Rectal smooth muscle tissue (tissue), 1 donor: ENCODE measurements at regions not wholly inside any gene's neighbourhood (a gene's known extent, or its start where the extent isn't known, plus 50 kb on each side); places are given as distances from the start of the nearest gene placed in this dataset.
"Not testable (repeated sequence)": the region's sequence is repeated elsewhere in the genome, so short reads cannot be mapped to it uniquely, and the experiment has no call there.

ENCODE experiments used
- H3K27ac ChIP-seq: one replicate; pipeline ENCODE4 v1.7.0; 2013; ENCODE audit warnings: low read depth, low read length, inconsistent platforms
- H3K27me3 ChIP-seq: one replicate; pipeline ENCODE4 v1.7.0; 2013; ENCODE audit warnings: low read length; ENCODE audit not compliant: control insufficient read depth, insufficient read depth
- H3K36me3 ChIP-seq: one replicate; pipeline ENCODE4 v1.7.0; 2013; ENCODE audit warnings: low read length; ENCODE audit not compliant: control insufficient read depth, insufficient read depth
- H3K4me1 ChIP-seq: one replicate; pipeline ENCODE4 v1.7.0; 2013; ENCODE audit warnings: low read length; ENCODE audit not compliant: control insufficient read depth, insufficient read depth
- H3K4me3 ChIP-seq: one replicate; pipeline ENCODE4 v1.7.0; 2013; ENCODE audit warnings: low read length
- H3K9ac ChIP-seq: one replicate; pipeline ENCODE4 v1.7.0; 2013; ENCODE audit warnings: low read length

- H3K9ac ChIP-seq: no peak overlapping the region
- no peaks in the 10 kb centered on the region for H3K4me1 ChIP-seq
Observed at GRCh38 chr9:75333624-75334023, 245.3 kb downstream of the OSTF1 start.

GRCh38 chr9:75358846-75359245, 270.5 kb downstream of the OSTF1 start:
- no peaks in the 10 kb centered on the region for H3K27me3 ChIP-seq
- no peak overlapping the region for H3K4me3 ChIP-seq
- no peak overlapping the region for H3K27ac ChIP-seq
- H3K4me1 ChIP-seq: no peaks in the 10 kb centered on the region
- no peaks in the 10 kb centered on the region for H3K36me3 ChIP-seq
- no peak overlapping the region for H3K9ac ChIP-seq

More at GRCh38 chr9:75333624-75334023, 245.3 kb downstream of the OSTF1 start:
- H3K4me3 ChIP-seq: no peak overlapping the region
- no peak overlapping the region for H3K27ac ChIP-seq
- H3K27me3 ChIP-seq: no peaks in the 10 kb centered on the region
- H3K36me3 ChIP-seq: no peaks in the 10 kb centered on the region

GRCh38 chr9:75359638-75360037, 271.3 kb downstream of the OSTF1 start:
- H3K4me3 ChIP-seq: no peak overlapping the region
- no peaks in the 10 kb centered on the region for H3K4me1 ChIP-seq
- H3K27ac ChIP-seq: no peak overlapping the region
- H3K36me3 ChIP-seq: no peaks in the 10 kb centered on the region
- no peaks in the 10 kb centered on the region for H3K27me3 ChIP-seq
- no peak overlapping the region for H3K9ac ChIP-seq

GRCh38 chr9:75360252-75360651, 271.9 kb downstream of the OSTF1 start:
- H3K27ac ChIP-seq: no peak overlapping the region
- H3K9ac ChIP-seq: no peak overlapping the region
- H3K4me1 ChIP-seq: no peaks in the 10 kb centered on the region
- H3K4me3 ChIP-seq: no peak overlapping the region
- H3K36me3 ChIP-seq: no peaks in the 10 kb centered on the region
- H3K27me3 ChIP-seq: no peaks in the 10 kb centered on the region

DNA sequence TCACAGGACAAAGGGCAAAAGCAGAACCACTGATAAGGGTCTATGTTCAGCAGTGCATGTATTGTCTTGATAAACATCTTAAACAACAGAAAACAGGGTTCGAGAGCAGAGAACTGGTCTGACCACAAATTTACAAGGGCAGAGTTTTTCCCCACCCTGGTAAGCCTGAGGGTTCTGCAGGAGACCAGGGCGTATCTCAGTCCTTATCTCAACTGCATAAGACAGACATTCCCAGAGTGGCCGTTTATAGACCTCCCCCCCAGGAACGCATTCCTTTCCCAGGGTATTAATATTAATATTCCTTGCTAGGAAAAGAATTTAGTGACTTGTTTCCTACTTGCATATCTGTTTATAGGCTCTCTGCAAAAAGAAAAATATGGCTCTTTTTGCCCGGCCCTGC, 274.1 kb downstream of the OSTF1 start:
- not testable (repeated sequence) for H3K9ac ChIP-seq, H3K27me3 ChIP-seq, H3K27ac ChIP-seq, H3K36me3 ChIP-seq, H3K4me1 ChIP-seq, H3K4me3 ChIP-seq

GRCh38 chr9:75365196-75365595, 276.9 kb downstream of the OSTF1 start:
- H3K27ac ChIP-seq: no peak overlapping the region
- no peaks in the 10 kb centered on the region for H3K4me1 ChIP-seq
- no peaks in the 10 kb centered on the region for H3K27me3 ChIP-seq
- H3K36me3 ChIP-seq: no peaks in the 10 kb centered on the region
- no peak overlapping the region for H3K9ac ChIP-seq
- no peak overlapping the region for H3K4me3 ChIP-seq

DNA sequence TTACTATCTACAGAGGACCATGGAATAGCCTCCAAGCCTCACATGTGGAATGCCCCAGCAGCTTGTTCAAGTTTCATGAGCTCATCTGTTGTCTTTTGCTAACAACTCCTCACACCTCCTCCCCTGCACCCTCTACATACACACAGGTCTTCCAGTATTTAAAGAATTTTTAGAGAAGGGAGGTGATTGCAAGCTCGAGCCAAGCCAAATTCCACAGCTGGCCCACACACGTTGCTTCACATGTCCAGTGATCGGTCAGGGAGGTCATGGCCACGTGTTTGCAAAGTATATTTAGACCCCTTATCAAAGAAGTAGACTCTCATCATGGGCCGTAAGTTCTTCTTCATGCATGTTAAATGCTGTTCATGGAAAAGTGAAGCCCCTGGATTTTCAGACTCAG, 281.7 kb downstream of the OSTF1 start:
- Histone ChIP-seq H3K27ac (no peak overlapping the region), H3K4me1 (no peaks in the 10 kb centered on the region), H3K36me3 (no peaks in the 10 kb centered on the region), H3K9ac (no peak overlapping the region), H3K4me3 (no peak overlapping the region), H3K27me3 (no peaks in the 10 kb centered on the region)

DNA sequence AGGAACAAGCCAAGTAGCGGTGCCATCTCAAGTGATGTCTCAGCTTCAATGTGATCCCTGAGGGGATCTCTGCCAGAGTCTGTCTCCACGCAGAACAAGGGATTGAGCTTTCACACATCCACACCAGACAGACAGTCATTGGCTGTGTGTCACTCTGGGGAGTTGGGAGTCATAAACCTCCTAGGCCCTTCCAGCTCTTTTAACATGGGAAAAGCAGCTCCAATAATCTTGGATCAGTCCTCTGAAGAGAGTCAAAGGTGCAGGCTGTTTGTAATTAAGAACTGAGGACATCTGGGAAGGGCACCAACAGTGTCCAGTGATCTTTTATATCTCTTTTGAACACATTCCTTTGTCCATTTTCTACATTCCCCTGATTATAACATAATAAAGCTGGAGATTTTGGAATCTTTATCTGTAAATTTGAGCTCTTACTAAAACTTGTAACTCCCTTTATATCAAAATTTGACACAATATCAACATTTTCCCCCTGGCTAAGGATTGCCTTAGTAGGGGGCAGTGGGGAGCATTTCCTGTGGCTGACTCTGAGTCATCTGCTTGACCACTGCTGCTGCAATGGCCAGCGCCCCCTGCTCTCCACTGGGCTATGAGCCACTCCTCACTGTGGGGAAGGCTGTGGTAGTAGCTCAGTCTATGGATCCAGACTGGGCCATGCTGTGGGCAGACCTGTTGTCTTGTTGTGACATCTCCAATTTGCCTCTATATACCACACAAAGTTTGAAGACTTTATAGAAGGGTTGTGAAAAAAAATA, 284.4 kb downstream of the OSTF1 start:
- Histone ChIP-seq H3K36me3 (no peaks in the 10 kb centered on the region), H3K4me1 (no peaks in the 10 kb centered on the region), H3K27me3 (no peaks in the 10 kb centered on the region), H3K9ac (no peak overlapping the region), H3K4me3 (no peak overlapping the region), H3K27ac (no peak overlapping the region)

DNA sequence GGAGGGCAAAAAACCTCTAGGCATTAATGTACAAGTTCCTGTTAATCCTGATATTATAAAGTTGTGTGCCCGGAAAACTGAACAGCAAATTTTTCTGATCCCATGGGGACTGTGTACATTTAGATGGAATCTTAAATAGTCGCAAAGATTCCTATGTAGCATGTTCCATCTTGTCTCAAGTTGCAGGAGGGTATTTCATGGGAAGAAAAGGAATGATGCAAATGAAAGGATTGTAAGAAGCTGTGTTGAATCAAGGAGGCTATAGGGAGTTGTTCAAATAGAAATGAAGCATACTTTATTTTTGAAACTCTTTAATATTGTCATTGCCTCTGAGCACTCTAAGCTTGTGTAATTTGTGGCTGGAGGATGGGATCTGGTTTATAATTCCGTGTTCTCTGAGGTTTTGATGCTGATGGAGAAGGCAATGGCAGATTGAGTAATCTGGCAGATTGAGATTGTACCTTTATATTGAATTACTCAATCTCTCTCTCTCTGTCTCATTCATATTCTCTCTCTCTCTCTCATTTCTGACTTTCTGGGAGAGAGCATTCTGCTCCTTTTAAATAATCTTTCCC, 288.5 kb downstream of the OSTF1 start:
- H3K27me3 ChIP-seq: no peaks in the 10 kb centered on the region
- no peaks in the 10 kb centered on the region for H3K4me1 ChIP-seq
- H3K4me3 ChIP-seq: no peak overlapping the region
- H3K27ac ChIP-seq: no peak overlapping the region
- H3K36me3 ChIP-seq: no peaks in the 10 kb centered on the region
- H3K9ac ChIP-seq: no peak overlapping the region

- H3K27me3 ChIP-seq: no peaks in the 10 kb centered on the region
- H3K4me3 ChIP-seq: no peak overlapping the region
- H3K4me1 ChIP-seq: no peaks in the 10 kb centered on the region
- no peak overlapping the region for H3K9ac ChIP-seq
- H3K27ac ChIP-seq: no peak overlapping the region
- no peaks in the 10 kb centered on the region for H3K36me3 ChIP-seq
Observed at GRCh38 chr9:75378036-75378435, 289.7 kb downstream of the OSTF1 start.

DNA sequence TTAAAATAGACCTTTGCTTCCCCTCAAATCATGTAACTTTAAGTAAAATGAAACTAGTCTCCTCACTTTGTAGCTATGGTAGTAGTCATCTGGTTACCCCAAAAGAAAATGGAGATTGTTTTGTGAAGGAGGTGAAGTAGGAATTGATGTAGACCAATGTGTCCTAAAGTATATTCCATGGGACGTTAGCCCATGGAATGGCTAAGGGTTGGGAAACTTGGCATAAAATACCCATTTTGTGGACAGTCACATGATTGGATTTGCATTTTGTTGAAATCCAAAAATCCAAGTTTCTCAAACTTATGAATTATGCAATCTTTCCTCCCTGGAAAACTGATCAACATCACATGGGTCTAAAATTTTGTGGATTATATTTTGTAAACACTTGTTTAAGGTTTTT, 290.6 kb downstream of the OSTF1 start:
- Histone ChIP-seq H3K4me3 (no peak overlapping the region), H3K27ac (no peak overlapping the region), H3K36me3 (no peaks in the 10 kb centered on the region), H3K9ac (no peak overlapping the region), H3K4me1 (no peaks in the 10 kb centered on the region), H3K27me3 (no peaks in the 10 kb centered on the region)

DNA sequence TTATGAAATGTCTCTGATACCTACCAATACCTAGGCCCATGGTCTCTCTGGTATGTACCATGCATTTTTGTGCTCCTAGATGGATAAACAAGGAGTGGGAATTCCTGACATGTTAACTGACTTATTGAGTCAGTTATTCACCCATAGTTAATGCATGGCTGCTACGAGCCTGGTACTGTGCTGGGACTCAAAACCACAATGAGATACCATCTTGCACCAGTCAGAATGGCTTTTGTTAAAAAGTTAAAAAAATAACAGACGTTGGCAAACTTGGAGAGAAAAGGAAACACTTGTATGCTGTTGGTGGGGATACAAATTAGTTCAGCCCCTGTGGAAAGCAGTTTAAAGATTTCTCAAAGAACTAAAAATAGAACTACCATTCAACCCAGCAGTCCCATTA, 293.8 kb downstream of the OSTF1 start:
- Histone ChIP-seq H3K36me3 (no peaks in the 10 kb centered on the region), H3K9ac (no peak overlapping the region), H3K27ac (no peak overlapping the region), H3K27me3 (no peaks in the 10 kb centered on the region), H3K4me1 (no peaks in the 10 kb centered on the region), H3K4me3 (no peak overlapping the region)

DNA sequence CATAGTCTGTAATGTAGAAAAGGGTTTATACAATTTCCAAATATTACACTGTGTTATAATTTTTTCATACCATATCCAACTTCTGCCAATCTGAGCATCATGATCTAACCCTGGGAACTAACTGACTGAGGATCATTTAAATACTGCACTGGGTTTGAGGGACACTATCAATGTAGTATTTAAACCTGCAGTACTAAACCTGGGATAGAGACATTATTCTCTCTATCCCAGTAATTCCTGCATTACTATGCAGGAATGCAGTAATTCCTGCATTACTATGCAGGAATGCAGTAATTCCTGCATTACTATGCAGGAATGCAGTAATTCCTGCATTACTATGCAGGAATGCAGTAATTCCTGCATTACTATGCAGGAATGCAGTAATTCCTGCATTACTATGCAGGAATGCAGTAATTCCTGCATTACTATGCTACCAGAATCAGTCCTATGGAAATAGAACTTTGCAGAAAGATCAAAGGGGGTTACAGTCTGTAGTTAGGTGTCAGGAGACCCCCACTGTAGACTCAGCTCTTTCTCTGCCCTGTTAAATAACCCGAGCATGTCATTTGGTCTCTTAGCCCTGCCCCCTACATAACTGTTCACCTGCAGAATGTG, 295.2 kb downstream of the OSTF1 start:
- H3K9ac ChIP-seq, H3K27me3 ChIP-seq, H3K4me1 ChIP-seq, H3K27ac ChIP-seq, H3K4me3 ChIP-seq, H3K36me3 ChIP-seq: not testable (repeated sequence)
